ENCODE measurements at regions not wholly inside any gene's neighbourhood (a gene's known extent, or its start where the extent isn't known, plus 50 kb on each side); places are given as distances from the start of the nearest gene placed in this dataset.

DNA sequence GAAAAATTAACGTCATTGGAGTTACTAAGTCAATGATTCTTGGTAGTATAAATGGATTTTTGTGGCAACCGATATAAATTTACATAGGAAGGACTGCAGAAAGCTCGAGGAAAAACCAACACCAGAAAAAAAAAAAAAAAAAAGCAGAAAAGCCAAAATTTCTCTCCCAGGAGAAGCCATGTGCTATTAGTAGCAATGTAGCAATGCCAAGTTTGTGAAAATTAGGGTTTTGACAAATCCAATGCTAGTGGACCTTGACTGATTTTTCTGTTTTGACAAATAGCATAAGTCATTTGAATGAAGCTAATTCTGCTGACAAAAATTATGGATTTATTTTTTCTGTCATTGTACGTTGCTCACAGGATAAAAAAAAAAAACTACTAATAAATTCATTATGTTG lies 1561.9 kb downstream of the MRPL39 start:
- DNase-seq: no peak

DNA sequence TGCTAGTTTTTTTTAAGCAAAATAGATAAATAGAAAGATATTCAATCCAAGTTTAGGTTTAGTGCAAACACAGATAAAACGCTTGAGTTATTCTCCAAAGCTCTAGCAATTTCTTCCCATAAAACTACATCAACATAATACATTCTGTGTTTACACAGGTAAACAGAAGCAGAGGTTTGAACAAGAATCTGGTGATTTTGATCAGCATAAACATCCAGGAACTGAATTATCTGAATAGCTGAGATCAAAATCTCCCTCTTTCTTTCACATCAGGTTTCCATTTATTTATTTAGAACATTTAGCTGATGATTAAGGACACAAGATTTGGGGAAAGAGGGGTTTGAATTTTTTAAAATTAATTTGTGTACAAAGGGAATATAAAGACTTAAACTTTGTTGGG lies 1564.6 kb downstream of the MRPL39 start:
- DNase-seq: no peak

DNA sequence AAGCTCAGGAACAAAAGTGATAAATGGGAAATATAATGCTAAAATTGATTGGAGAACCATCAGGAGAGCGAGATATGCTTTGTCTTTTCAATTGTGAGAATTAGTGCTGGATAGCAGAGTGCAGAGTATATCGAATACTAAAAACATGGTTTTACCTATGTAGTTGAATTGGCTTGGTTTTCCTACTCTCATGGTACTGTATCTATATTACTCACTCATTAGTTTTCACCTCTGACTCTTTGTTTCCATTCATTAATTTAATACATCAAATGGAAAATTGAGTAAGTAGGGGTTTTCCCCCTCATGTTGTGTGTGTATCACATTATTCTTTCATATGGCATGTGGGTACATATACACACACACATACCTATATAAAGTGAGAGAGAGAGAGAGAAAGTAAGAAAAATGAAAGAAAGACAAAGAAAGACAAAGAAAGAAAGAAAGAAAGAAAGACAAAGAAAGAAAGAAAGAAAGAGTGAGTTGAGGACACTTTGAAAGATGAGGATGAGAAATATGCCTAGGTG lies 1574.5 kb downstream of the MRPL39 start:
- no peak for DNase-seq

DNA sequence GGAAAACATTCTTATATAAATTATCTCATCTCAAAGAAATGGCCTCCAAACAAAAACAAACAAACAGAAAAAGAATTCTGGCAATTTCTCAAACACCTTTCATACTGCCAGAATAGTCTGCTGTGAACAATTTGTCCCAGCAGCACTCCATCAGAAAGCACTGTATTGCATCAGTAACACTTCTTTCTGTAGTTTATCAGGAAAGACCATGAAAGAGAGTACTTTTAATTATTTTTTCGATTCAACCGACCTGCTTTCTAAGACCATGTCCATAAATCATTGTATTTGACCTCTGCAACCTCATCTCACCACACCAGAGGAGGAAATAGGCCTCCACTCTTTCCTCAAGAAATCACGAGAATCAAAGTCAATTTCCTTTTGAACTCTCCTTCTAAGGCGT lies 1579.9 kb downstream of the MRPL39 start:
- DNase-seq: no peak

DNA sequence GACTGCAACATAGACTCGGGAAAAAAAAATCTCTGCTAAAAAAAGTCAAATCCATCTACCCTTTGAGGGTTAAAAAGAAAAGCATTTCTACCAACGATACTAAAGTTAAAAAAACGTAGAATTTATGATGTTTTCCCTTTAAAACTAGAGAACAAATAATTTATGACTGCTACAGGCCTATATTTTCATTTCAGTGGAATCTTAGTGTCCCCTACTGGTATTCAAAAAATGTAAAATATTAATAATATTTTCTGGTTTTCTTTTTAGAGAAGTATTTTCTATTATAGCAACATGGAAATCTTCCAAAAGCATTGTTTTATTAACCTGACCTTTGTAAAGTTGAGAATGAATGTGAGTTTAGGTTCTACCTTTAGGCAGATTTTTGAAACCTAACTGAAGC lies 1582.2 kb downstream of the MRPL39 start:
- no peak for DNase-seq

DNA sequence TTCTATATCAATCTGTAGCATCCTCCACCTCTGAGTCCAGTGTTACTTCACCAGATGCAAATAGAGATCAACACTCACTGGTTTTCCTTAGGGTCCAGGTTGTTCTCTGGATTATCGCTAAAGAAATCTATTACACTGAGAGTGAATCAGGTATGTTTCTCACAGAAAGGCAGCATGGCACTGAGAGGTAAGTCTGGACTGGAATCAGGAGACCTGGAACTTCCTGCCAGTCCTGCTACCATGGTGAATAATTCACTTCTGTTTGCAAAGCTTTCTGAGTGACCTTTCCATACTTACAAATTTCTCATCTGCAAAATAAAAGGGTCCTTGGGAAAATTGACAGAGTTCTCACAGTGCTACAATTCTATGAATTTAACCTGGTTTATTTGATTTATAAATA lies 1583.3 kb downstream of the MRPL39 start:
- DNase-seq: no peak

DNA sequence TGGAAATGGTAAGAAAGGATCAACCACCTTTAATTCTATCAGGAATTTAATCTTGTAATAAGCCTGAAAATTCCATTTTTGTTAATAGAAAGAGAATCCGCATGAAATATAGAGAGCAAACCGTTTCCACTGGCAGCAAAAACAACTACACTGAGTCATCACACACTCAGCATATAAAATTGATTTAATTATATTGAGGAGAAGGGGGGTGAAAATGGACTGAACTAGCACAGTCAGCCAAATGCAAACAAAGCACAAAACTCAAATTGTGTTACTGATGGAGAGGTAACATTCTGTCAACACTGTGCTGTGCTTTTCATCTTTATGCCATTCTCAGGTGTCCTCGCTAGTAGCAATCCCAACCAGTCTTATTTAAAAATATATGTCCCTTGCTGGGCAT lies 1583.9 kb downstream of the MRPL39 start:
- no peak for DNase-seq

DNA sequence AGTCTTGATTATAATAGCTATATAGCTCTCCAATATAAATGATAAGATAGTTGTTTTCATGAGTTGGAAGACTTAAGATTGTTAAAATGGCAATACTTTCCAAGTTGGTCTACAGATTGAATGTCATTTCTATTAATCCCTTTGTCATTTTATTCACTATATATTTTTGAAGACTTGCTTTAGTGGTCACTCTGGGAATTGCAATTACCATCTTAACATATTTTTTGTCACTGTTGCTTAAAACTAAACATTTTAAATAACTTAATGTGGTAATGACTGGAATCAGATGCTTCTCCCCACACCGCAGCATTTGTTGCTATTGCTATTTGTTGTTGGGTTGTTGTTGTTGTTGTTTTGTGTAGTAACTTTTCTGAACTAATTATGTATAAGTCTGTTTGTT lies 1592.9 kb downstream of the MRPL39 start:
- no peak for DNase-seq

DNA sequence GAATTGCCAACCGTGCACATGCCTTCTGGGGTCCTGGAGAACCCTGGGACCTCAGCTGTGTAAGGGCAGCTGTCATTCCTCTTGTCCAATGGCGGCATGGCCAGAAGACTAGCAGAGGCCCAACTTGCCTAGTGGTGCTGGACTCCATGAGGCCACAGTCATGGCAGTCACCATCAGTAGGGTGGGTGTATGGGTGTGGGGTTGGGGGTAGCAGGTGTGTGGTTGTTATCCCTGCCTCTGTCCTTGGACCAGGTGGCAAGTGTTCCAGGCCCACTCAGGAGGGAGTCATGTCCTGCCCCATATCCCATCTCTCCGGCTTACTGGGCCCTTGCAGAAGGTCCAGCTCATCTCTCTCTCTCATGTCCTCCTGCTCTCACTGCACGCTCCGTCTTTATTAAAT lies 1596.2 kb downstream of the MRPL39 start:
- DNase-seq: no peak

DNA sequence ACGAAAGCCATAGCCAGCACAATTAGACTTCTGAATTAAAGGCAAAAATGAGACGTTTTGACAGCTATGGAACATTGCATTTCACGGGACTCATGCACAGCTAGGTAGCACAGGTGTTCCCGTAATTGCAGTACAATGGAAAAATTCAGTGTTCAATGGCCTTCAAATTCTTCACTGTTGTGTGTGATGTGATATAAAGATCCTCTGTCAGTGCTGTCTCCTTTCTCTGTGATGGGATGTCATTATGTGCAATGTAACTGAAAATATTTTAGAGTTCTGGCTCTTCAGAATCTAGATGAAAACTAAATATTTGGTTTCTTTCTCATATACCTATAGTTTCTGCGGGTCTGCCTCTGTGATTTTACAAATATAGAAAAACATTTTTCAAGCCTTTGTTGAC lies 1599.7 kb downstream of the MRPL39 start:
- no peak for DNase-seq

DNA sequence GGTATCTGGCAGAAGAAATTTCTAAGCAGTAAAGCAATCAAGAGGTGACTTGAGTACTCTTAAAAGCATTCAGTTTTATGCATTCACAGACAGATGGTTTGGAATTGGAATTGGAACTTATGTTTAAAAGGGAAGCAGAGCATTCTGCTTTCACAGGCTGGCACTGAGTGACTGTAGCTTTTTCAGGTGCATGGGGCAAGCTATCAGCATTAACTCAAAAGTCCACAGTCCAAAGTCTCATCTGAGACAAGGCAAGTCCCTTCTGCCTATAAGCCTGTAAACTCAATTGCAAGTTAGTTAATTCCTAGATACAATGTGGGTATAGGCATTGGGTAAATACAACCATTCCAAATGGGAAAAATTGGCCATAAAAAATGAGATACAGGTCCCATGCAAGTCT lies 1620.3 kb downstream of the MRPL39 start:
- no peak for DNase-seq

DNA sequence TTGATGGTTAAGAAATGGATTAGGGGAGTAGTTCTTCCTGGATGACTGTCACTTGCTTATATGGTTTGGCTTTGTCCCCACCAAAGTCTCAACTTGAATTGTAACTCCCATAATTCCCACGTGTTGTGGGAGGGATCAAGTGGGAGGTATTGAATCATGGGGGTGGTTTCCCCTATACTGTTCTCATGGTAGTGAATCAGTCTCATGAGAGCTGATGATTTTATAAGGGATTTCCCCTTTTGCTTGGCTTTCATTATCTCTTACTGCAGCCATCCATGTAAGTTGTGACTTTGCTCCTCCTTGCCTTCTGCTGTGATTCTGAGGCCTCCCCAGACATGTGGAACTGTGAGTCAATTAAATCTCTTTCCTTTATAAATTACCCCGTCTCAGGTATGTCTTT lies 1621.1 kb downstream of the MRPL39 start:
- no peak for DNase-seq

DNA sequence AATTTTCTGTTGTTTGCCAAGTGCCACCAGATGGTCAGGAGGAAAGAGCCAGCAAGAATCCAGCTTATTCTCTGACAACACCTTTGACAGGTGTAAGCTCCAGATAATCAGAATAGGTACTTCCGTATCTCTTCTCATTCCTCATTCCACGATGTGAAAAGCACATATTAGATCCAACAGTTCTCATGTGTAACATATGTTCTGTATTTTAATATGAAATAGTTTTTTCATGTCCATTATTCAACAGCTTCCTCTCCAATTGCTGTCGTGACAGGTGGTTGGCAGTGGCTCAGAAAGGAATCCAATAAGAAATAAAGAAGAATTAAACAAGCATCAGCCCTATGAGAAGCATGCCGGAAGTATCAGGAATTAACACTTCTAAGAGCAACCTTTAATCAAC lies 1624.7 kb downstream of the MRPL39 start:
- no peak for DNase-seq

DNA sequence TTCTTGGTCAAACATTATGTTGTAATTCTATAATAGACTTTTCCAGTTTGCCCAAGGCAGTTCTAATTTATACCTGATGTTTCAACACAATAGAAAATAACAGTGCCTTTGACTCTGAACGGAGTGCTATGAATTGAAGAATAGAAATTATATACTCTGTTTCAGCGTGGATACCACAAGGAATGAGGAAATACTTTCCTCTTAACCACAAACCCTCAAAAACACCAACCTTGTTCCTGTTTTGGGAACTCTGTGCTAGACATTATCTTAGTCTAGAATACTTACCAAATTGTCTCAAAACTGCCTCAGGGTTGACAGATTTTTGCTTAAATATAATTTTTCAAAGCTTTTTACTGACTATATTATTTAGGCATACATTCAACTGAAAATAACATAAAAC lies 1629.3 kb downstream of the MRPL39 start:
- no peak for DNase-seq

DNA sequence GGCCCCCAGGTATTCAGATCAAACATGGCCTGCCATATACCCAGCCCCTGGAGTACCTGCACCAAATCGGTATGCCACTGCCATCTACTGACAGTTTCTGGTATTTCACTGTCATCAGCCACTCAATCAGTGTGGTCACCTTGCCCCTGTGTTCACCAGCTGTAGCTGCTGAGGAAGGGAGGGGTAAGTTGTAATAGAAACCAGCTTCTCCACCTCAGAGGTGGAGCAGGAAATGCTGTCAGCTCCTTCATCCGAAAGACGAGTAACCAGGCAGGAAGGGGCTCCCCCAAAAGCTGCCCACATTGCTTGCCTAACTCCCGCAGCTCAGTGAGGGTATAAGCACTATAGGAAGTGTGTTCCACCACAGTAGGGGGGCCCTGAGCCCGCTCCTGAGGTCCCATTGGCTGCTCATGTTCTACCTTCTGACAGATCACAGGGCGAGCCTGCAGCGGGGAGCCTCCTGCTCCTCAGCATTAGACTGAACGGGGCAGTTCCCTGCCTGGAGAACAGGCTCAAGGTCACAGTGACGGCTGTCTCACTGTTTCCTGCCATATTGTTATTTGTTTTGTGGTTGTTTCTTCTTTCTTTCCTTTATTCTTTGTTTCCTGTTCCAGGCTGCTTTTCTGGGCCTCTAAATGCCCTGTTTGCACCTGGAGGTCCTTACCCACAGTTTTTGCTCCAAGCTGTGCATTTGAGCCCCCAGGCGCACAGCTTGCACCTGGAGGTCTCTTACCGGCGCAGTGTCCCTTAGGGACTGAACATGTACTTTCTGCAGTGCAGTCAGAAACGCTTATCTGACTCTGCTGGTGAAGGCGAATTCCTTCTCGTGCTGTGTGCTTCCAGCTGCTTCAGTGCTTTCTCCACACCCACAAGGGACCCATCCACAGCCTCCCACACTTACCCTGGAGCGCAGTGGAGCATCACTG lies 1638.3 kb downstream of the MRPL39 start:
- no peak for DNase-seq

DNA sequence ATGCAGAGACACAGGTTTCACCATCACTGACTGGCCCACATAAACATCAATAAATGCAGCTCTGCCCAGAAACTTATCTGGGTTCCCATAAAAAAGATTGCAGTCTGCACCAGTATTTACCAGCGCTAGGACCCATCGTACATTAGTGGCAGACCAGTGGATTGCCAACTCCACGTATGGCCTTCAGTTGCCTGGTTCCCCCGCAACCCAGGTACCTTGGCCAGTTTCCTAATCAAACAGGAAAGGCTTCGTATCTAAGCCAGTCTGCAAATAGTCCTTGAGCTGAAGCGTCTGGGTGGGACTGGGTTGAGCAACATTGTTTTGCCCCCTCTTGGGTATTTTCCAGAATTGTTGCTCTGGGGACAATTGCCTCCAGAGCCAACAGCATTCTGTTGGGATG lies 1639.3 kb downstream of the MRPL39 start:
- no peak for DNase-seq

DNA sequence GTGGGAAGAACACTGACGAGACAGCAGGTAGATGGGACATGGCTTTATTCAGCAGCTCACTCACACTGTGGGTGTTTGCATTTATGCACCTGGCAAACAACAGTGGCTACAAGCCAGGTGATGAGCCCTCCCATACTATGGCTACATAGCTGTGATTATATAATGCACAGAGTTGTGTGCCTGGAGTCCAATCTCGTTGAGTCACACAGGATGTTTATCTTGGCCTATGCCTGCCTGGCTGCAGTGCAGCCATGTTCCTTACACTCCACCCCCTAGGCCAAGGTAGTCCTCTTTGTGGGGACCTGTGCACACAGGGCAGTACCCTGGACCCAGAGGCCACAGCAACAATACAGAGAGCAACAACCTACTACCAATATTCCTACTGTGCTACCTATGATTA lies 1643.8 kb downstream of the MRPL39 start:
- no peak for DNase-seq

DNA sequence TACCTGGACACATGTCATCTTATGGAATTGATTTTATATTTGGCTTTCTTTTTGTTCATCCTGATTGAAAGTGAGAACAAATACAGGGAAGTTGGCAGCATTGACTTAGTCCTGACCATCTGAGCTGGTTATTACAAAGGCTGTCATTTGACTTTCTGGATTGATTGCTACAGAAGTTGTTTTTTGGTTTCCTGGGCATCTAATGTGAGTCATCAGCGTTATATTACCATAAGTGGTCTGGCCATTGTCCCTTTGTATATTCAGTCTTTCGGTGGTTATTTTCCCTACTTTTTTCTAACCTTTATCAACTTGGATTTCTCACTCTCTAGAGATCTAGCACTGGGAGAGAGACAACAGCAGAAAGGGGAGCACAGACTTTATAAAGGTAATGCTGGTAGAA lies 1646.5 kb downstream of the MRPL39 start:
- DNase-seq: no peak

DNA sequence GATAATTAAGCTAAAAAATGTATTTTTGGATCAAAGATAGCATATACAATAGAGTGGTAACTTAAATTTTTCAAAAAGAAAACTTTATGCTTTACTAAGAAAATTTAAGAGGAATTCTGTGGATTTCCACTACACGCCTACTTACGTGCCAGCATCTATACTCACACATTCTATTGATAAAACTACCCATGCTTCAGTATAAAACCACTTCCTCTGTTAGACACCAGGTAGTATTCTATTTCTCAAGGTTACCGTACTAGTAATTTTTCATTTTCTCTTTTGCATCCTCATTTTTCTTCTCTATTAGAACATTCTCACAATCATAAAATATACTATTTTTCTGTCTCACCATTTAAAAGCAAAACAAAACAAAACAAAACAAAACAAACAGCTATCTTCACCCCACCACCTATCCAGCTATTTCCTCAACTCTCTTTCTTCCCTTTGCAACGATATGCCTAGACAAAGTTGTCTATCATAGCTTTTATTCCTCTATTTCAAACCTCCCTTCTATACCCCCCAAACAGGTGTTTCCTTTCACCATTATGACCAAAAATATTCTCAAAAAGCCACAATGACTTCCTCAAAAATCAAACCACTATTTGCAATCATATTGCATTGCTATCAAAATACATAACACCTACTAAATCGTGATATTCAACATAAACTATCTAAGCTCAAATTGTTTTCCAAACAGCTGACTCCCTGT lies 1652.0 kb downstream of the MRPL39 start:
- no peak for DNase-seq

DNA sequence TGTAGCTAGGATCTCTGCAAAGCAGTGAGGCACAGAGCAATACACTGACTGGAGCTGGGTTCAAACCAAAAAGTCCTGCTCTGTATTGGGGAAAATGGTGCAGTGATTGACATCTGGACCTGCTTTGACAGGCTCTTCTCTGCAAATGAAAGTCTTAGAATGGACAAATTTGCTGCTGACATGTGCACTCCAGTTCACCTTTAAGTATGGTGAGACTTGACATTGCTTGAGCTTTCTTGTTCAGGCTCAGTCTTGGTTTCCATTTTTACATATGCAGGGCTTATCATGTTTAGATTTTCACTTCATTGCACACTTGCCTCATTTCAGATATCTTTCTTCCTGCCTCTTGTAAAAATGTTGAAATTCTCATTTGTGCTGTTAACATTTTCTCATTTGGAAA lies 1655.0 kb downstream of the MRPL39 start:
- DNase-seq: no peak

DNA sequence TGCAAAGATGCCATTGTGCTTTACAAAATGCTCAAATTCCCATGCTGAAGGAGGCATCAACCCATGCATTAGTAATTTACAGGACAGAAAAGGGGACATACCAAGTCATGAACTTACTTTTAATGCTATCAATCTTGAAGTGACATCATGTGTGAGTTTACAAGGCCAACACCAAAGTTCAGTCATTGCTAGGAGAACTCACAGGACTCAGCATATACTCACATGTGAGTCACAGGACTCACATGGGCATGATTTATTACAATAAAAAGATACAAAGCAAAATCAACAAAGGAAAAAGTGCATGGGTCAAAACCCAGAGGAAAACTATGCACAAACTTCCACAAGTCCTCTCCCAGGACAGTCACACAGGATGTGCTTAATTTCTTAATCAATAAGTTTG lies 1656.0 kb downstream of the MRPL39 start:
- DNase-seq: no peak

DNA sequence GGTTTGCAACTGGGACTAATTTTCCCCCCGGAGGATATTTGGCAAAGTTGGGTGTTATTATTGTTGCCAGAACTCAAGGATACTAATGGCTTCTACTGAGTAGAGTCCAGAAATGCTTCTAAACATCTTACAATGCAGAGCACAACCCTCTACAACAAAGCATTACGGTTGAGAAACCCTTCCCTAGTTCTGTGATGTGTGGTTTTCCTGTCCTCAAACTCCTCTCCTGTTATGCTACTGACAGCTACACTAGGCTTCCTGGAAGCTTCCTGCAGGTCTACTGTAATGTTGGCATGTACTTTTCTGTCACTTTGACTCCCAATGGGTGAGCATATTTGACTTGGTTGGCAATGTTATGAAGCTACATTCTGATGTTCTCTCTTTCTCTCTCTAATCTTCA lies 1656.9 kb downstream of the MRPL39 start:
- DNase-seq: no peak

DNA sequence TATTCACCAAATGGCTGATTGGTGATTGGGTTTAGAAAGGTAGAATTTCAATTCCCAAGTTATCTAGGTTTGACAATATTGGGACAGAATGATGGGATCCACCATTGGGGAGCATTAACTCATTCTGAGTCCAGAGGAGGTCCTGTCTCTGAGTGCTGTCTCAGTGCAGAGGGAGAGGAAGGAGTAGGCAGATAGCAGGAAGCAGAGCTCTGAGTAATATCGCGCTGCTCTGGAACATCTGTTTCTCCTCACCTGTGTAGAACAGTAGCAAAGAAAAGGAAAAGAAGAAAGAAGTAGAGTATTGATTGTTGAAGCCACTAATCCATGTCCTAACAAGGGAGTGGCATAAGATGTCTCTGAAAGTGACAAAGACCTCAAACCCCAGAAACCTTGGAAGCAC lies 1657.8 kb downstream of the MRPL39 start:
- DNase-seq: no peak

DNA sequence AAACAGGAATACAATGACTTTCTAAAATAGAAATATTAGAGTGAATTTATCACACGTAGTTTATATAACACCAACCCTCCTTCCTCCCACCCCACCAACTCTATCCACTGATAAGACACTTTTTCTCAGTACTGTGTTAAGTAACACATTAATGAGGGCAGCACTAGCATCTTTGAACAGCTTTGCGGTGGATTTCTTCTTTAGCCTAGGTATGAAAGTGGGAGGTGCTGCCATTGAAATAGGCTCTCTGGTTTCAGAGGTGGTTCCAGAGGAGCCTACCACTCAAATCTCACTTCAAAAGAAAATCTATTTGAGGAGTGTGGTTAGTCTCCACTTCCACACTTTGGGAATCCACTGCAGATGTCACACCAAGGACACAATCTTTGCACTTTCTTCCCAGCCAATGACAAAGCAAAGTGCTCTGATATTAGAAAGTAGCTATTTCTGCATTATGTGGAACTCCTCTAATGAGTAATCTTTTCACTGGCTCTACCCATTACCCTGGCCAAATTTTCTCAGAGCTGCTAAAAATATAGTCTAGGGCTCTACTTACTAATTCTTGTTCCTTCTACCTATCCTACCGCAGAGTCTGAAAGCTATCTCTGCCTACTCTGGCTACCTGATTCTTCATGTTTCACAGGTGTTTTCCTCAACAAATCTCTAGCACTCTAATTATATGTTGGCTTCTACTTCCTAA lies 1667.8 kb downstream of the MRPL39 start:
- DNase-seq: no peak
